ENCODE measurements at regions not wholly inside any gene's neighbourhood (a gene's known extent, or its start where the extent isn't known, plus 50 kb on each side); places are given as distances from the start of the nearest gene placed in this dataset.
A peak's percentile ranks its signal among the peaks of the same experiment; 100 is the strongest.
"Not testable (repeated sequence)": the region's sequence is repeated elsewhere in the genome, so short reads cannot be mapped to it uniquely, and the experiment has no call there.

DNA sequence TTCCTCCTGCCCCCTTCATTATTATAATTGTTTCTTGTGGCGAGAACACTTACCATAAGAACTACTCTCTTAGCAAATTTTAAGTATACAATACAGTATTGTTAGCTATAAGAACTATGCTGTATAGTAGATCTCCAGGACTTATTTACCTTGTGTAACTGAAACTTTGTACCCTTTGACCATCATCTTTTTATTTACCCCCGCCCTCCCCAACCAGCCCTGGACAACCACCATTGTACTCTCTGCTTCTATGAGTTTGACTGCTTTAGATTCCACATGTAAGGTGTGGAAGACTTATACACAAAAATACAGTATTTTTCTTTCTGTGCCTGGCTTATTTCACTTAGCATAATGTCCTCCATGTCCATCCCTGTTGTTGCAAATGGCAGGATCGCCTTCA is 161.1 kb downstream of the PHF8 start:
- no peak for DNase-seq (ENCODE audit: low spot score)

GRCh38 chrX:53882331-53882730 is 161.9 kb downstream of the PHF8 start:
- no peak for DNase-seq (ENCODE audit: low spot score)

GRCh38 chrX:53880786-53881185 is 163.5 kb downstream of the PHF8 start:
- DNase-seq (ENCODE audit: low spot score), result not testable (repeated sequence)

DNA sequence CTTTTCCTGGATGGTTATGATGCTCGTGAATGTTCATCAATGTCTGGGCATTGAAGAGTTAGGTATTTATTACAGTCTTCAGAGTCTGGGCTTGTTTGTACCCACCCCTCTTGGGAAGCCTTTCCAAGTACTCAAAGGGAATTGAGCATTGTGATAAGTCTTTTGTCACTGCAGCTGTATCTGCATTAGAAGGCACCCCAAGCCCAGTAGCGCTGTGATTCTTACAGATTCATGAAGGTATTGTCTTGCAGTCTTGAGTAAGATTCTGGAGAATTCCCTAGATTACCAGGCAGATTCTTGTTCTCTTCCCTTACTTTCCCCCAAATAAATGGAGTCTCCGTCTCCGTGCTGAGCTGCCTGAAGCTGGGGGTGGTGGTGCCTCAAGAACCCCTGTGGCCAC is 173.4 kb upstream of the HUWE1 start:
- no peak for DNase-seq (ENCODE audit: low spot score)

DNA sequence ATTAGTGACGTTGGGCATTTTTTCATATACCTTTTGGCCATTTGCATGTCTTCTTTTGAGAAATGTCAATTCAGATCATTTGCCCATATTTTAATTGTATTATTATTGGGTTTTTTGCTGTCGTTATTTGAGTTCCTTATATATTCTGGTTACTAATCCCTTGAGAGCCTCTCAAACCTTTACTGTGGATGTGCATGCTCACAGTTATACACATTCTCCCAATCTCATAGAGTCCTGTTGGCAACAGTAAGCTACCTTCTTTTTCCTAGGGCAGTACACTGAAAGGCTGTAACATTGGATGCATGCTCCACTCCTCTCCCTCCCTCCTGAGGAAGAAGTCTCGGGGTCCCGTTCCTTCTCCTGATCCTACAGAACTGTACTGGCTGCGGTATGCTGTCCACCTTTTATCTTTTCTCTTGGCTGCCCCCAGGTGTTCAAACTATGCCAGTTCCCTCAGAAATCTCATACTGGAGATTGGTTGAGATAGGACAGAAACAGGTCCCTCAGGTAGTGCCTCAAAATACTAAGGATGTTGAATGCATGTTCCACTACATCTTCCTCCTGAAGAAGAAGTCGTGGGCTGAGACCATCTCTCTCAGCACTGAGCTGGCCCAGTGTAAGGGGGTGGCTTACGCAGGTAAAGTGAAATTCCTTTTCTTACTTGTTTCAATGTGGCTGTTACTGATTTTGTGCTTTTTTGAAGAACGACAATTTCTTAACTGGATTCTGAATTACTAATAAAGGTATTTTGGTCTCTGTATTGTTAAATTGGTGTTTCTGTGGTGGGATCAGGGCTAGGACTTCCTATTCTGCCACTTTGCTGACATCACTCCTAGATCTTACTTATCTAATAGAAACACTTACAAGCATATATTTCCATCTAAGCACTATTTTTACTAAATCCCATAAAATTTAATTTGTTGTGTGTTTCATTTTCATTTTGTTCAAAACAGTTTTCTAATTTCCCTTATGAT is 145.4 kb upstream of the HUWE1 start:
- DNase-seq (ENCODE audit: low spot score), result no peak

DNA sequence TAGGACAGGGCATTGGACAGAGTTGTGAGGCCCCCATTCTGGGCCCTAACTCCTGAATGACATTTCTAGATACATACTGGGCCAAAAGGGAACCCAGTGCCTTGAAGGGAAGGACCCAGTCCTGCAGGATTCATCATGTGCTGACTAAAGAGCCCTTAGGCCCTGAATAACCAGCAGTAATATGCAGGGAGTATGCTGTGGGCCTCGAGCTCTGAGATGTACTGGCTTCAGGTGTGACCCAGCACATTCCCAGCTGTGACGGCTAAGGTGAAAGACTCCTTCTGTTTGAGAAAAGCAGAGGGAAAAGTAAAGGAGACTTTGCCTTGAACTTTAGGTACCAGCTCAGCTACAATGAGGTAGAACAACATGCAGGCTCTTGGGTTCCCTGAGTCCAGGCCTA is 138.2 kb upstream of the HUWE1 start:
- no peak for DNase-seq (ENCODE audit: low spot score)

DNA sequence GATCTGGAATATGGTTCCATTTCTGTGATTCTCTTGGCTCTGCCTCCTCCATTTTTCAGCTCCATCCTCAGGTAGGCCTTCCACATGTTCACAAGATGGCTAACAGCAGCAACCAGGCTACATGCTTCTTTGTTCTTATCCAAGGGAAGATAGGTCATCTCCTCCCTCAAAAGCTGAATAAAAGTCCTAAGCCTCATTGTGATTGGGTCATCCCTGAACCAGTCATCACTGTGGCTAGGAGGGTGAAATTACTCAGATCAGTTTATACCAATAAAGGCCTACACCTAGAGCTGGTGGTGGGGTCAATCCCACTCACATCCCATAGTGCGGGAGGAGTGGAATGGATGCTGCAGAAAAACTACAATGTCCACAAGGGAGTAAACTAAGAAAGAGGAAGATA is 131.6 kb upstream of the HUWE1 start:
- DNase-seq (ENCODE audit: low spot score), result not testable (repeated sequence)

- DNase-seq (ENCODE audit: low spot score), result no peak
These were observed 131.0 kb upstream of the HUWE1 start for GRCh38 chrX:53817548-53817947.

GRCh38 chrX:53813670-53814440 is 127.3 kb upstream of the HUWE1 start:
- DNase-seq (ENCODE audit: low spot score), result no peak

GRCh38 chrX:53798281-53798680 is 111.8 kb upstream of the HUWE1 start:
- DNase-seq (ENCODE audit: low spot score), result no peak

GRCh38 chrX:53795576-53795975 is 109.1 kb upstream of the HUWE1 start:
- DNase-seq (ENCODE audit: low spot score), result no peak

DNA sequence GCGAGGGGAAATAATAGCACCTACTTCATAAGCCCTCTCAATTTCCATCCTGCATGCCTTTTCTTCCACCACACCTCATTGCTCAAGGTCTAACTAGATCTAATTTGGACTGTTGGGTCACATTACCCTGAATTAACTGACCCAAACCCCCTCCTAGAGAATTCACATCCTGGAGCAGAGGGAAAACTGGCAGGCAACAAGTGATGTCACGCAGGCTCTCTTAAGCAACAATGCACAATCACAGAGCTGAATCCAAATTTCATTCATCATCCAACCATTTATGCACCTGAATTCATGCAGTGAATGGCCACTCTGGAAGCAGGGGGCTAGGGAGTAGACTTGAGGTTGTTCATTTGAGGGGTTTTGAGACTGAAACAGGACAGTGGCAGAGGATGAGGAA is 107.7 kb upstream of the HUWE1 start:
- DNase-seq (ENCODE audit: low spot score), result no peak

DNA sequence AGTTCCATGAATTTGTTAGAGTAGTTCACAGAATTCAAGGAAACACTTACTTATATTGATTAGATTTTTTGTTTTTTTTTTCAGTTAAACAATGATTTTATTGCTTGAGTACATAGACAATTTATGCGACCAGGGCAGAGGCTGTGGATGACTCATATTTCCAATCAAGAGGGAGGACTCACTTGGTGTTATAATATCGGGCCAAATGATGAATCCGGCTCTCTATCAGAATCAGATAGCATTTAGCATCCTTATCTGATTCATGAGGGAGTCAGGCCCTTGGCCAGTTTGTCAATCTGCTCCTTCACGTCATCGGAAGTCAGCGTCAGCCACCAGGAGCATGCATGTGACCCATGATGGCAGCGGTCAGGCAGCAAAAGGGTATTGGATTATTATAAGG is 82.3 kb upstream of the HUWE1 start:
- DNase-seq (ENCODE audit: low spot score), result no peak

- DNase-seq (ENCODE audit: low spot score), result peak; percentile 9
These were observed 81.9 kb upstream of the HUWE1 start for GRCh38 chrX:53768451-53768850.

- no peak for DNase-seq (ENCODE audit: low spot score)
These were observed 81.0 kb upstream of the HUWE1 start for GRCh38 chrX:53767544-53767943.

DNA sequence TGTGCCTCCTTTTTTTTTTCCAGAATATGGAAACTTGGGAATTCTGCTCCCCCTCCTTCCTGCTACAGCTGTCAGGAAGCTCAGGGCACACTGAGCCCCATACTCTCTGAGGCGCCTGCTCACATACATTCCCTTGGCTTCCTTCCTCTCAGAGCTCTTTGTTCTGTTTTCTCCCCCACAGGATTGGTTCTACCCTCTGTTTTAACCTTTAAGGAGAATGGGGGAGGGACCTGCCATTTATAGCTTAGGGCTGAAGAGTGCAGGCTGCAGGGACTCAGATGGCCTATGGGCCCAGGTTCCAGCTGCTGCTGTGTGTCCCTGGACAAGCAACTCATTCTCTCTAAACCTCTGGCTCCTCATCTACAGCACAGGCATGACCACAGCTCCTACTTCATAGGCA is 70.7 kb upstream of the HUWE1 start:
- not testable (repeated sequence) for DNase-seq (ENCODE audit: low spot score)

- no peak for DNase-seq (ENCODE audit: low spot score)
These were observed 60.2 kb upstream of the HUWE1 start for GRCh38 chrX:53746718-53747117.

DNA sequence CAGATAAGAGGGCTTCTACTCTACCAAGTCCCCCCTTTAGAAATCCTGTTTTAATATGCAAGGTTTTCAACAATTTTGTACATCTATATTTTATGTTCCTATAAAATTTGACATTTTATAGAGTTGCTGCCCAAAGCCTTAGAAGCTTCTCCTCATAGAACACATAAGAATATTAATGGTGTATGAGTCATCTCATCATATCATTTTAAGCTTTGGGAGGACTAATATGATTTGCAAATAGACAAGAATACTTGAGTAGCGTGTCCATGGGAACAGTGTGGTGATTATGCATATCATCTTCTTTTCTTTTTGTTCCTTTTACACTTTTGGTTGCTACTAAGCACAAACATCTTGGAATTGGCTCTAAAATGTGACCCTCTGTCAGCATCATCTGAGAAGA is 56.7 kb upstream of the HUWE1 start:
- DNase-seq (ENCODE audit: low spot score), result no peak

GRCh38 chrX:53738370-53738906 is 51.9 kb upstream of the HUWE1 start:
- DNase-seq (ENCODE audit: low spot score), result no peak

Measured in globus pallidus (tissue), 1 donor.